Pons (tissue), 1 donor: ENCODE measurements at regions not wholly inside any gene's neighbourhood (a gene's known extent, or its start where the extent isn't known, plus 50 kb on each side); places are given as distances from the start of the nearest gene placed in this dataset.

Source experiments
- DNase-seq: peaks from one replicate; pipeline ENCODE4 v3.0.0-alpha.2; 2016; ENCODE audit warnings: low spot score

DNA sequence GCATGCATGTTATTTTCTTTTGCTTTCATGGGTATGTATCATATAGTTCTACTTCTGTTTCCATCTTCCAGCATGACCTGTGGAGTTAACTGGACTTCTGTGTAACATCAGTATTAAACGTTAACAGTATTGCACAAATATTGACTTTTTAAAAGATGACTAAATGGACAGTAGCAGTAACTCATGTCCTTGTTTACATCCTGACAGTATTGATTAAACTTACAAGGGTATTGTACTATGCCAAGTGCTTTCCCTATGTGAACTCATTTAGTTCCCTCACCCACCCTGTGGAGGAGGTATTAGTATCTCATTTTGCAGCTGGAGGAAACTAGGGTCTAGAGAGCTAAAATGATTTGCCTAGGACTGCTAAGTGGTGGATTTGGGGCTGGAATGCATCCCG lies 128.7 kb upstream of the SLC10A2 start:
- DNase-seq: no peak

GRCh38 chr13:103192511-103193135 lies 126.4 kb upstream of the SLC10A2 start:
- DNase-seq: no peak

GRCh38 chr13:103190841-103191240 lies 124.6 kb upstream of the SLC10A2 start:
- no peak for DNase-seq

DNA sequence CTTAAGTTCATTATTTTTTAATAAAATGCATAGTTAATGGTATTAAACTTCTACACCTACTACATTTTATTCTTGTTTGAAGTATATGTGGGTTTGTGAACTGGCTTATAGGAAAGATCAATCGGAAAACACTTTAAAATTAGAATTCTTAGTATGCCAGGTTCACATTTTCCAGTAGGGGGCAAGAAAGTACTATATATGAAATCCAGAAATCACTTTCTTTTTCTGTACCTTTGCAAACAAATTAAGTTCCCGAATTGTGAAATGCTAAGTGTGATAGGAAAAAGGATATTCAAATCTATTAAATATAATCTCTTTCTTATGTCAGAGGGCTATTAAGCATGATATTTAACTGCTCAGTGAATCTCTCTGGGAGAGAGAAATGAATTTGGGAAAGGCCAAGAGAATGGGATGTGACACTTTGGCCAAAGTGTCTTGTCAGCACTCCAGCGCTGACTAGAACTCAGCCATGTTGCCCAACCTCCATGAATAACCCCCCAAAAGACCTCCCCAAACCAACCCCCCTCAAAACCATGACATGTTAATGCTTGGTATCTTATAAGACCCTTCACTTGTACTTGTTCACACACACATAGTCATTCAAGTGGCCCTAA lies 122.6 kb upstream of the SLC10A2 start:
- peak; percentile 47 for DNase-seq

DNA sequence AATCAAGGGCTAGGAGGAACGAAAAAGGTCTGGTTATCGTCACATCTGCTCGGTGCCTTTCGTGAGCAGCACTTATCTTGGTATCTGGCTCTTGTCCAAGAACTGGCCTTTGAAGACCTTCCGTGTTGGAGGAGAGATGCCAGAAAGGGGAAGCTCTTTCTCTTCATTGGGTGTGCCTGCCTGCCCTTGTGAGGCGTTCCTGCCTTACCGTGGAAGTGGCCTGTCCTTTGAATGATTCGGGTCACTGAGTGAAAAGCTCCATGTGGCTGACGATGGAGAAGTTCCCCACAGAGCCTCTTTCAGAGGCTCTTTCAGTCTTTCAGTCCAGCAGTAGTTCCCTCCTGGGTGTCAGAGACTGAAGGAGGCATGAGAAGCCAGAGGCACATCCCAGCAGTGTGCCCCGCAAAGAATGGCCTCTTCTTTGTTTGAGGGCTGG lies 121.5 kb upstream of the SLC10A2 start:
- DNase-seq: no peak

GRCh38 chr13:103184413-103184812 lies 118.2 kb upstream of the SLC10A2 start:
- DNase-seq: no peak

GRCh38 chr13:103178986-103179943 lies 113.0 kb upstream of the SLC10A2 start:
- DNase-seq: no peak

DNA sequence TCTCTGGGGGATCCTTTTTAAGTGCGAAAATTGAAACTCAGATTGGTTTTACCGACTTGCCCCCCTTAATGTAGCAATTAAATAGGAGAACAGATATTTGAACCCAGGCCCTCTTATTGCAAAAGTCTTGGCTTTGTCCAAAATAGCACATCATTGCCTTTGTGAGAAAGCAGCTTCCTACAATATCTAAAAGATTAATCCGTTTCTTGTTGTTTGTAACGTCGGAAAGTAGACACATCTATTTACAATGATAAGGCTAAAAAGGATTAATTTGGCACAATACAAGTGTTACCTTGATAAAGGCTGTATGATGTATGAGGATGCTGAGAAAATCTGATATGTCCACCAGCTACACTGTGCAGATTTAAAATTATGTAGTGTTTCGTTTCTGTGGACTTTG lies 108.7 kb upstream of the SLC10A2 start:
- no peak for DNase-seq

- DNase-seq: no peak
Measured at GRCh38 chr13:103168901-103169508, 102.8 kb upstream of the SLC10A2 start.

- DNase-seq: no peak
Measured at GRCh38 chr13:103164251-103164650, 98.0 kb upstream of the SLC10A2 start.

DNA sequence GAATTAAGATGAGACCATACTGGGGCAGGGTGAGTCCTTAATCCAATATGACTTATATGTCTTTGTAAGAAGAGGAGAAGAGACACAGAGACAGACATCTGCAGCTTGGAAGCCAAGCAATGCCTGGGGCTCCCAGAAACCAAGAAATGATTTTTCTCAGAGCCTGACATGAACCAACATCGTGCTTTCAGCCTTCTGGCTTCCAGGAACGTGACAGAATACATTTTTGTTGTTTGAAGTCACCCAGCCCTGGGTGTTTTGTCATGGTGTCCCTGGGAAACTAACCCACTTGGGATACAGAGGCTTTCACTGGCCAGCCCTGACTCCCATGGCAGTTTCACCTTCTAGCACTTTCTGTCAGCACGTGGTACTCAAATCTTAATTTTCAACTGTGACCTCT lies 95.3 kb upstream of the SLC10A2 start:
- no peak for DNase-seq

GRCh38 chr13:103157434-103158145 lies 91.4 kb upstream of the SLC10A2 start:
- no peak for DNase-seq

GRCh38 chr13:103157016-103157415 lies 90.8 kb upstream of the SLC10A2 start:
- no peak for DNase-seq

DNA sequence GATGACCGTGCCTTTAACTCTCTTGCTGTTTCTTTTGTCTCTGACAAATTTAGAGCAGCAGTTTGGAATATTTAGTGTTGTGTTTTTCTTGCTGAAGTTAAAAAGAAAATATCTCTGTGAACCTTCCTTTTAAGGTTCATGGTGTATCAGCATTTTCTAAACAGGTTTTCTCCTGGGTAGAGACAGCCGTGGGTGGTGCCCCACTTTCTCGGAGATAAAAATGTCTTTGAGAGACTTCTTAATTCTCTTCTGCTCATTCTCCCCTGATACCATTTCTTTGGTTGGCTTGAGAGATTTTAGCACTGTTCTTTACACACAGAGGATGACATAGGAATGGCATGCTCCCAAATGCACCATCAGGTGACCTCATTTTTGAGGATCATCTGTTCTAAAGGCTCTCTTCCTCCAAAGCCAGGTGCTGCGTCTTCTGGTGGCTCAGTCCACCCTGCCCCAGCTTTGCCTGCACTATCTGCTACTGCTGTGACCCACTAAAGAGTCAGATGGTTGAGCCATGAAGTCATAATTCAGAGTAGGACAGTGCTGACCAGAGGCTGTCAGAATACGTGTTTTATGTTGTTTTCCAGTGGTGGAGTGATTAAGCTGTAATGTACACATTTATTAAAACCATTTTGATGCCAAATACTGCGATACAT lies 90.3 kb upstream of the SLC10A2 start:
- no peak for DNase-seq

DNA sequence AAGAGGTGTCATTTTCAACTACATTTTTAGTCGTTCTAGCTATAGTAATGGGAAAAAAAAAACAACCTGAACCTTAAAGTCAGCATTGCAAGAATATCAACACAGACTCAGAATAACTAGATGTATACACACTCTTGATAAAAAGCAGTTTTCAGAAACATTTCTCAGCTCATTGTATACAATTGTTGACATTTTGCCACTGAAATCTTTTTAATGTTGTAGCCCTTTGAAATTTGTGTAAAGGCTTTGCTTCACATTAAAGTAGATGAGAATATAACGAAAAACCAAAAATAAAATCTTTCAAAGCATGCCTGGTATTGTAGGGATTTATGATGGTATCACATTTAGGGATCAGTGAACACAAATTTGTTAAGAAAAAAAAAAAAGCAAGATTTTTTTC lies 87.2 kb upstream of the SLC10A2 start:
- DNase-seq: no peak

- DNase-seq: no peak
Measured at GRCh38 chr13:103147961-103148360, 81.7 kb upstream of the SLC10A2 start.

- DNase-seq: no peak
Measured at GRCh38 chr13:103145442-103145841, 79.2 kb upstream of the SLC10A2 start.

DNA sequence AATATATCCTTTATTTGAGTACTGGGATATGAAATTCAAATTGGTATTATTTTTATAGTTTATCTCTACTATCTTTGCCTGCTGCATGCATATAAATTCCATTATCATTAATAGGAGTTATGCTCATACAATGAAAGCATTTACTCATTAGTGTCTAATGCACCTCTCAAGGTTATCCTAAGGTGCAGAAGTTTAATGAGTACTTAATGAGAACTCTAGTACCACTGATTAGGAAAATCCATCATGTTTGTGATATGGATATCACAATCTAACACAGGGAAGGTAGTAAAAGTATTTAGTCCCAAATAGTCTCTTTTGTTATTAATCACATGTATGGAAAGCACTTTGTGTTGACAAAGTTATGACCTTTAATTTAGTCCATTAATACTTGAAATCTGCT lies 77.2 kb upstream of the SLC10A2 start:
- no peak for DNase-seq

DNA sequence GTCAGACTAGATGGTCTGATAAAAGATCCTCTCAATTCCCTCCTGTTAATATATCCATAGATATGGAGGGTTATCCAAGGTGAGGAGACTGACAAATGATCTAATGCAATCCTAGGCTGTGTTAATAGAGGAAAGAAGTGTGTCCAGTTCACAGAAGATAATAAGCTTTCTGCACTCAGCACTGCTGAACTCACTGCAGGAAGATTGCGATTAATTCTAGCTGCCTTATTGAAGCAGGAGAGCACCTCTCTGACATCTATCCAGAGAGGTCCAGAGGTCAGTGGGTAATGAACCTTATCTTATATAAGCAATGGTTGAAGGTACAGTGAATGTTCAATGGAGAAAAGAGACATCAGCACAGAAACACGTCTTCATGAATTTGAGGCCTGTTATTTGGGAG lies 75.9 kb upstream of the SLC10A2 start:
- DNase-seq: no peak

GRCh38 chr13:103140001-103140671 lies 73.9 kb upstream of the SLC10A2 start:
- DNase-seq: peak; percentile 59

DNA sequence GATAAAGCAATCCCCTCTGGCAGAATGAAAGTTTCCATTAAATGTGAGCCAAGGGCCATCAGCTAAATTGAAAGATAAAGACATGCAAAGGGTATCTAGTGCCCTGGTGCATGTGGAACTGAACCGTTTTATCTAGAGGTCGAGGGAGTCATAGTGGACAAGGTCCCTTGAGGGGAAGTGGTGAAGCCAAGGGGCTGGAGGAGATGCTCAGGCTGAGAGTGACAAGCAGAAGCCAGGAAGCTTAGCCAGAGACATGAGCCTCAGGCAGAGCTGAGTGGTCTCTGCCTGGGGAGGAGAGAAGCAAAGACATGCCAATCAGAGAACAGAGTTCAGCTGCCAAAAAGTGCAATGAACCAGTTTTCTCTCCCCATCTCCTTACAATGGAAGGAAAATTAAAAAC lies 68.1 kb upstream of the SLC10A2 start:
- no peak for DNase-seq
